ENCODE measurements at regions not wholly inside any gene's neighbourhood (a gene's known extent, or its start where the extent isn't known, plus 50 kb on each side); places are given as distances from the start of the nearest gene placed in this dataset.
A peak's percentile ranks its signal among the peaks of the same experiment; 100 is the strongest.

DNA sequence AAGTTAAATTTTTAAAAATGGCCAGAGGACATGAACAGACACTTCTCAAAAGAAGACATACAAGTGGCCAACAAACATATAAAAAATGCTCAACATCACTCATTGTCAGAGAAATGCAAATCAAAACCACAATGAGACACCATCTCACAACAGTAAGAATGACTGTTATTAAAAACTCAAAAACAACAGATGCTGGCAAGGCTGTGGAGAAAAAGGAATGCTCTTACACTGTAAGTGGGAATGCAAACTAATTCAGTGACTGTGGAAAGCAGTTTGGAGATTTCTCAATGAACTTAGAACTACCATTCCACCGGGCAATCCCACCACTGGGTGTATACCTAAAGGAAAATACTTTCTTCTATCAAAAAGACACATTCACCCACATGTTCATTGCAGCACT is 168.5 kb upstream of the PIK3R1 start:
- intact Hi-C loops (cut with DNase I): no loop called here

GRCh38 chr5:68046445-68046844 is 169.1 kb upstream of the PIK3R1 start:
- ATAC-seq: no peak
- Histone ChIP-seq H3K27ac (ENCODE audit: low read length) (no peak overlapping the region), H3K9me3 (ENCODE audit: control insufficient read depth, low read length) (no peaks in the 10 kb centered on the region), H3K4me3 (ENCODE audit: low read length) (no peak overlapping the region), H3K27me3 (ENCODE audit: control insufficient read depth, insufficient read depth) (no peaks in the 10 kb centered on the region), H3K4me1 (ENCODE audit: control insufficient read depth, insufficient read depth, low read length) (peaks cover 1% of the 10 kb centered on the region)
- intact Hi-C loops (cut with DNase I): no loop called here
- 65% methylated on average over 5 of the region's 5 CpGs for WGBS
- DNase-seq: no peak

More for the DNA sequence above, 168.5 kb upstream of the PIK3R1 start:
- H3K4me3 ChIP-seq (ENCODE audit: low read length): no peak overlapping the region
- 98% methylated on average over 1 of the region's 1 CpG for WGBS
- no peaks in the 10 kb centered on the region for H3K27me3 ChIP-seq (ENCODE audit: control insufficient read depth, insufficient read depth)
- ATAC-seq: no peak
- no peak overlapping the region for H3K27ac ChIP-seq (ENCODE audit: low read length)
- no peaks in the 10 kb centered on the region for H3K9me3 ChIP-seq (ENCODE audit: control insufficient read depth, low read length)
- DNase-seq: no peak
- H3K4me1 ChIP-seq (ENCODE audit: control insufficient read depth, insufficient read depth, low read length): peaks cover 1% of the 10 kb centered on the region

DNA sequence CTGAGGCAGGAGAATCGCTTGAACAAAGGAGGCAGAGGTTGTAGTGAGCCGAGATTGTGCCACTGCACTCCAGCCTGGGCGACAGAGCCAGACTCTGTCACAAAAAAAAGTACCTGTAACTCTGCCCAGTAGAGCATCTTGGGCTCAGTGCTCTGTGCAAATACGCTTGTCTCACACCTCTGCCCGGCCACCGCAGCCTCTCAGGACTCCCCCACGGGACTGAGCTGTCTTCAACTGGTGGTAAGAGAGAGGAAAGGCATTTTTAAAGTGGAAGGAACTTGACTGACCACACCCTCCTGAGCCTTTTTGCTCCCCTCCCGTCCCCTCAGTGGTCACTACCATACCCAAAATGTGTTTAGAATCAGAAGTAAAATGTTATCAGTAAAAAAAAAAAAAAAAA is 174.3 kb upstream of the PIK3R1 start:
- ATAC-seq (peak; percentile 59 to 62), DNase-seq (peak; percentile 26 to 62 (median 60))
- Histone ChIP-seq H3K27ac (ENCODE audit: low read length) (no peak overlapping the region), H3K4me1 (ENCODE audit: control insufficient read depth, insufficient read depth, low read length) (peaks cover 1% of the 10 kb centered on the region), H3K9me3 (ENCODE audit: control insufficient read depth, low read length) (no peaks in the 10 kb centered on the region), H3K4me3 (ENCODE audit: low read length) (no peak overlapping the region), H3K27me3 (ENCODE audit: control insufficient read depth, insufficient read depth) (no peaks in the 10 kb centered on the region)
- intact Hi-C loops (cut with DNase I): no loop called here
- WGBS: 60% methylated on average over 8 of the region's 8 CpGs

DNA sequence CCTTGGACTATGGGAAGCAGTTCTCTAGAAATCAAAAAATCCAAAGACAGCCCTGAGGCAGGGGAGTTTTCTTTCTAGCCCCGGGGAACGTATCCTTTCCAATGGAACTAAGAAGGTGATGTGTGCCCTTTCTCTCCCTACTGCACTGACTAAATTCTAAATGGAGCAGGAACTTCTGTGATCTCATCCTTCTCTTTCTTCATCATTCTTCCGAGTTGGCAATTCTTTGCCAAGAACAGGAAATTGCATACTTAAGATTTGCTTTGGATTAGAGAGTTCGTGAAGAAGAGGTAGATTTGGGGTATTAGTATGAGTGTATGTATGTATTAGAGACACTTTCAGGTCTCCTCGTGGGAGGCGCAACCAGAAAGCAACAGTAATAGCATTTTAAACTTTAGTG is 178.0 kb upstream of the PIK3R1 start:
- ATAC-seq: no peak
- intact Hi-C loops (cut with DNase I): loop anchor here in 1 of 4 donors (10.0 kb wide), 1 partner anchor 177 kb away; the partner anchor contains the start of gene PIK3R1
- 66% methylated on average over 6 of the region's 6 CpGs for WGBS

GRCh38 chr5:68033961-68034571 is 181.5 kb upstream of the PIK3R1 start:
- no peaks in the 10 kb centered on the region for H3K27me3 ChIP-seq (ENCODE audit: control insufficient read depth, insufficient read depth)
- H3K4me3 ChIP-seq (ENCODE audit: low read length): no peak overlapping the region
- intact Hi-C loops (cut with DNase I): loop anchor here in 1 of 4 donors (10.0 kb wide), 1 partner anchor 181 kb away; the partner anchor contains the start of gene PIK3R1
- H3K9me3 ChIP-seq (ENCODE audit: control insufficient read depth, low read length): no peaks in the 10 kb centered on the region
- no peak overlapping the region for H3K27ac ChIP-seq (ENCODE audit: low read length)
- peaks cover 2% of the 10 kb centered on the region for H3K4me1 ChIP-seq (ENCODE audit: control insufficient read depth, insufficient read depth, low read length)
- peak; percentile 52 to 88 (median 70) for DNase-seq
- 83% methylated on average over 4 of the region's 4 CpGs for WGBS
- peak; percentile 55 to 56 for ATAC-seq

More for the DNA sequence above, 178.0 kb upstream of the PIK3R1 start:
- Histone ChIP-seq H3K9me3 (ENCODE audit: control insufficient read depth, low read length) (no peaks in the 10 kb centered on the region), H3K27me3 (ENCODE audit: control insufficient read depth, insufficient read depth) (no peaks in the 10 kb centered on the region), H3K4me3 (ENCODE audit: low read length) (no peak overlapping the region), H3K4me1 (ENCODE audit: control insufficient read depth, insufficient read depth, low read length) (peaks cover 2% of the 10 kb centered on the region), H3K27ac (ENCODE audit: low read length) (no peak overlapping the region)
- no peak for DNase-seq

DNA sequence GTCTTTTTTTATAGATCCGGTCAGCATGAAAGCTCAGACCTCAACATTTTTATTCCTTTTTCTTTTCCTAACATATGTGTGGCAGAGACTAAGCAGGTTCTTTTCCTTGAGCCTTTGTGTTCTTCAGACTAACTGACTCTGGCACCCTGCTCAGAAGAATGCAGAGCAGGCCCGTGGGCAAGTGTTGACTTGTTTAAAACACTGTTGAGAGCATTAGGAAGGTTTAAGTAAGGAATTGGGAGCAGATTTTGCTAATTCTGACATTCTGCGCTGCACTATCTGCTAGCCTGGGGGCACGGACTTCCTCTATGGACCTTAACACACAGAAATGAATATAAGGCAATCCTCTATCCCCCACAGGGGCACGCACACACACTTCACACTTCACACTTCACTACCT is 182.5 kb upstream of the PIK3R1 start:
- peaks cover 2% of the 10 kb centered on the region for H3K4me1 ChIP-seq (ENCODE audit: control insufficient read depth, insufficient read depth, low read length)
- DNase-seq (no peak), ATAC-seq (no peak)
- H3K27ac ChIP-seq (ENCODE audit: low read length): no peak overlapping the region
- no peak overlapping the region for H3K4me3 ChIP-seq (ENCODE audit: low read length)
- intact Hi-C loops (cut with DNase I): loop anchor here in 1 of 4 donors (10.0 kb wide), 1 partner anchor 182 kb away; the partner anchor contains the start of gene PIK3R1
- H3K9me3 ChIP-seq (ENCODE audit: control insufficient read depth, low read length): no peaks in the 10 kb centered on the region
- no peaks in the 10 kb centered on the region for H3K27me3 ChIP-seq (ENCODE audit: control insufficient read depth, insufficient read depth)
- WGBS: 83% methylated on average over 5 of the region's 5 CpGs

- DNase-seq (peak in 1 of 3 donors; percentile 53), ATAC-seq (peak in 1 of 2 donors; percentile 75)
- Histone ChIP-seq H3K4me1 (ENCODE audit: control insufficient read depth, insufficient read depth, low read length) (peaks cover 2% of the 10 kb centered on the region), H3K4me3 (ENCODE audit: low read length) (no peak overlapping the region), H3K27ac (ENCODE audit: low read length) (no peak overlapping the region), H3K27me3 (ENCODE audit: control insufficient read depth, insufficient read depth) (no peaks in the 10 kb centered on the region), H3K9me3 (ENCODE audit: control insufficient read depth, low read length) (no peaks in the 10 kb centered on the region)
- 78% methylated on average over 5 of the region's 5 CpGs for WGBS
- intact Hi-C loops (cut with DNase I): loop anchor here in 1 of 4 donors (10.0 kb wide), 1 partner anchor 183 kb away; the partner anchor contains the start of gene PIK3R1
Measured at GRCh38 chr5:68032216-68032762, 183.3 kb upstream of the PIK3R1 start.

DNA sequence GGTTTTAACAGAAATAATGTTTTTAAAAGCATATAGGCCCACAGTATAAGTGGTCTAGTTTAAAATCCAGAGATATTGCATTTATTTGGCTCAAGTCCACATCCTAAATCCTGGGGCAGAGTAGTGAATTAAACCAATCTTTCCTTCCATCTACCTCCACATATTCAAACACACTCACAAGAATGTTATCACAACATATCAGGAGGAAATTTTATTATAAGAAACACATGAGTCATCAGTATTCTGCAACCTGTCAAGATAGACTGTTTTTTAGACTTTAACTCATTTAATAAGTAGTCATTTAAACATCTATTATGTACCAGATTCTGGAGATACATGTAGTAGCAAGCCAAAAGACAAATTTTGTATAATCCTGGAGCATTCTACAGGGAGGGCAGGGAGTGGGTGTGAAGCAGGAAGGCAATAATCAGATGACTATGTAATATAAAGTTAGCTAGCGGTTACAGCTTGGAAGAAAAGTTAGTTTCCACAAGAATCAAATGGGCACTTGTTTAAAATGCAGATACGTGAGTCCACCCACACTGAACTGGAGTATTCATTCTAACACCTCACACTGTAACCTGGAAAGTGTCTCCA is 187.3 kb upstream of the PIK3R1 start:
- Histone ChIP-seq H3K9me3 (ENCODE audit: control insufficient read depth, low read length) (no peaks in the 10 kb centered on the region), H3K27ac (ENCODE audit: low read length) (no peak overlapping the region), H3K27me3 (ENCODE audit: control insufficient read depth, insufficient read depth) (no peaks in the 10 kb centered on the region), H3K4me3 (ENCODE audit: low read length) (no peak overlapping the region), H3K4me1 (ENCODE audit: control insufficient read depth, insufficient read depth, low read length) (no peaks in the 10 kb centered on the region)
- 69% methylated on average over 2 of the region's 2 CpGs for WGBS
- ATAC-seq (no peak), DNase-seq (no peak)
- intact Hi-C loops (cut with DNase I): no loop called here

DNA sequence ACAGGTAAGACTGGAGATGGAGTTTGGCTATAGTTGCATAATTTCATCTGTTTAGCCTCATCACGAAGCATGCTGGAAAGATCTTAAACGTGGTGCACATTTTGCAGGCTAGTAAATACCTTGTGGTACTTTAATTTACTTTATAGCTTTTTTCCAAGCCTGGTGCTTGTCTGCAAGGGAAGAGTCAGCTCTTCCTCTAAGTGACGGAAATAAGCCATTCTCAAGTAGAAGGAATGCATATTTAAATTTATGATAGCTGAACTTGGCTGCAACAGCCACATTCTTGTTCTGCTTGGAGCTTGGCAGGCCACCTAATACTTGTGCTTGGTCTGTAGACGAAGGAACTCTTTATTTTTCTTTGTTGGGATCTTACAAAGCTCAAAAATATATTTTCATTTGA is 188.0 kb upstream of the PIK3R1 start:
- 22% methylated on average over 4 of the region's 4 CpGs for WGBS
- intact Hi-C loops (cut with DNase I): no loop called here
- DNase-seq: peak in 1 of 3 donors; percentile 67
- Histone ChIP-seq H3K9me3 (ENCODE audit: control insufficient read depth, low read length) (no peaks in the 10 kb centered on the region), H3K4me1 (ENCODE audit: control insufficient read depth, insufficient read depth, low read length) (no peaks in the 10 kb centered on the region), H3K27me3 (ENCODE audit: control insufficient read depth, insufficient read depth) (no peaks in the 10 kb centered on the region), H3K27ac (ENCODE audit: low read length) (no peak overlapping the region), H3K4me3 (ENCODE audit: low read length) (no peak overlapping the region)
- ATAC-seq: peak; percentile 29 to 62

DNA sequence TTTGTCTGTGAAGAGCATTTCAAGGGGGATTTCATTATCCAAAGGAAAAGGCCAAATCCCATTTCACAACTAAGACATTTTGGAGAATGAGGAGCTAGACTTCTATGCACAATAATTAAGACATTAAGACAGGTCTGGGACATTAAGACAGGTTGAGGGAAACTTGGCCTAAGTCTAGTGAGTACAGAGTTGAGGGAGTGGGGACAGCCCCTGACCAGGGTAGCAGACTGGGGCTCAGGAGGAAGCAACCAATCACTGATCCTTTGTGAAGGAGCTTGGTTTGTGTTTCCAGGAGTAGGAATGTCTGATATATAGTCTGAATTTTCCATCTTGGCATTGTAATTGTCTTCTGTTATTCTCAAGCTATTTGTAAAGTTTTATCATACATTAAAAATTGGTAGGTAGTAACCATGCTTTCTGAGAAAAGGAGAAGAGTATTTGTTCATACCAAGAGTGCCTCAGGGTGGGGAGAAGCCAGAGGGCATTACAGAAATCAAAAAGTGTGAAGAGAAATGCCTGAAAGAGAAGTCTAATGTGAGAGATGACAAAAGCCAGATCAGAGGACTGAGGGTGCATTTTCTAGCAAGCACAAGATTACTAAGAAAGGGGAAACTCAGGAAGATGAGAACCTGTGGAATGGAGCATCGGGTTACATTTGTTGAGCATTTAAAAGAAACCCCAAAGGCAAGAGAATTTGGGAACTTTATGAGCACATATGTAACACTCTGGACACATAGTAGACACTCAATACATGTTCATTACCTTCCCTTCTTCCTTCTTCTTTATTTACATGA is 189.3 kb upstream of the PIK3R1 start:
- H3K4me1 ChIP-seq (ENCODE audit: control insufficient read depth, insufficient read depth, low read length): no peaks in the 10 kb centered on the region
- DNase-seq (no peak), ATAC-seq (no peak)

DNA sequence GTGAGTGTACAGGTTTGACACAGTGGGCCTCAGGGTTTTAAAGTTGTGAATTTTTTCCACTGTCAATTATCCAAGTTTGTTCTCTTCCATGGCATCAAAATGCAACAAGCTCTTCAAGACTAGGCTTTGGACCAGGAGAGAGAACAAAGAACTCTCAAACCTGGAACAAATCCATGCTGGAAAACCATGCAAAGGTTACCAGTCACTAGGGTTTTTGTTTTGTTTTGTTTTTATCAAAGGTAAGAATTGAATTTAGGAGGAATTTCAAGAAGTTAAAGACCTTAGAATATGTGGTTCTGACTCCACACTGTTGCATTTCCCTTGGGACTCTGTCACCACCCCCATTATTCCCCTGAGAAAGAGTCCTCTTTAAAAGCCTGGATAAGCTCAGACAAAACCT is 191.1 kb upstream of the PIK3R1 start:
- no peak overlapping the region for H3K4me3 ChIP-seq (ENCODE audit: low read length)
- no peak for DNase-seq
- no peak for ATAC-seq
- H3K9me3 ChIP-seq (ENCODE audit: control insufficient read depth, low read length): no peaks in the 10 kb centered on the region
- intact Hi-C loops (cut with DNase I): no loop called here
- H3K27me3 ChIP-seq (ENCODE audit: control insufficient read depth, insufficient read depth): no peaks in the 10 kb centered on the region
- no peak overlapping the region for H3K27ac ChIP-seq (ENCODE audit: low read length)
- H3K4me1 ChIP-seq (ENCODE audit: control insufficient read depth, insufficient read depth, low read length): no peaks in the 10 kb centered on the region

More for the DNA sequence above, 189.3 kb upstream of the PIK3R1 start:
- Histone ChIP-seq H3K27ac (ENCODE audit: low read length) (no peak overlapping the region), H3K4me3 (ENCODE audit: low read length) (no peak overlapping the region), H3K27me3 (ENCODE audit: control insufficient read depth, insufficient read depth) (no peaks in the 10 kb centered on the region), H3K9me3 (ENCODE audit: control insufficient read depth, low read length) (no peaks in the 10 kb centered on the region)
- intact Hi-C loops (cut with DNase I): no loop called here
- 91% methylated on average over 1 of the region's 1 CpG for WGBS

Measured in right cardiac atrium (tissue), 5 donors.